Uterus (tissue), 3 donors: ENCODE measurements at regions not wholly inside any gene's neighbourhood (a gene's known extent, or its start where the extent isn't known, plus 50 kb on each side); places are given as distances from the start of the nearest gene placed in this dataset.

Experiments used
- DNase-seq, 2 donors: peaks; one replicate each; pipeline ENCODE4 v3.0.0-alpha.2; 2019 to 2020
- H3K27ac ChIP-seq, 2 donors: fragments of 200-600 bp; sonication (generic); 1 replicate in 1 of 2; 2 replicates in 1 of 2; pipeline ENCODE4 v1.5.1; 2016 to 2018
- H3K27me3 ChIP-seq, 2 donors: fragments of 200-600 bp; sonication (generic); one replicate each; pipeline ENCODE4 v1.5.1; 2018 to 2019; ENCODE audit warnings: control low read depth in 1 of 2
- H3K36me3 ChIP-seq, 2 donors: fragments of 200-600 bp; sonication (generic); one replicate each; pipeline ENCODE4 v1.5.1; 2019; ENCODE audit warnings: control low read depth in 1 of 2
- H3K4me1 ChIP-seq, 2 donors: fragments of 200-600 bp; sonication (generic); one replicate each; pipeline ENCODE4 v1.5.1; 2018 to 2019; ENCODE audit warnings: control low read depth in 1 of 2
- H3K4me3 ChIP-seq, 2 donors: fragments of 200-600 bp; sonication (generic); 1 replicate in 1 of 2; 2 replicates in 1 of 2; pipeline ENCODE4 v1.5.1; 2018 to 2019; ENCODE audit warnings: mild to moderate bottlenecking in 1 of 2
- H3K9me3 ChIP-seq, 2 donors: fragments of 200-600 bp; sonication (generic); one replicate each; pipeline ENCODE4 v1.5.1; 2019; ENCODE audit warnings: control low read depth in 1 of 2
- CTCF ChIP-seq, 4 experiments: fragments of 200-600 bp in 2 of 4; fragments of 450-650 bp in 2 of 4; sonication (generic) in 2 of 4; IDR thresholded peaks; one replicate each; pipeline ENCODE4 v1.5.1; 2016 to 2019; ENCODE audit warnings: antibody characterized with exemption in 4 of 4, mild to moderate bottlenecking in 2 of 4, moderate library complexity in 1 of 4
- POLR2A ChIP-seq, 2 donors: fragments of 450-650 bp; IDR thresholded peaks; one replicate each; pipeline ENCODE4 v1.6.1; 2016; ENCODE audit warnings: antibody characterized with exemption in 2 of 2, mild to moderate bottlenecking in 1 of 2, moderate library complexity in 1 of 2
- intact Hi-C: fragments of 100-400 bp; cut with DNase I; formaldehyde crosslinking; loops from one replicate; pipeline ENCODE4 v1.15.1; 2023; ENCODE audit warnings: low total_unique reads
- donor health status: DM: yes; HTN: yes; CAD: no.

GRCh38 chr4:108544481-108544880 lies 75.9 kb upstream of the RPL34 start:
- no peak for TF ChIP-seq POLR2A (IDR thresholded peaks at IDR 0.05)
- TF ChIP-seq CTCF (IDR thresholded peaks at IDR 0.05), result no peak

GRCh38 chr4:108543359-108543968 lies 76.9 kb upstream of the RPL34 start:
- intact Hi-C loops, result no loop called here

More at GRCh38 chr4:108544481-108544880, 75.9 kb upstream of the RPL34 start:
- no peak overlapping the region for H3K4me3 ChIP-seq
- H3K4me1 ChIP-seq, result no peaks in the 10 kb centered on the region
- no peak for DNase-seq
- no peaks in the 10 kb centered on the region for H3K27me3 ChIP-seq
- intact Hi-C loops, result no loop called here
- H3K27ac ChIP-seq, result no peak overlapping the region
- no peaks in the 10 kb centered on the region for H3K36me3 ChIP-seq
- no peaks in the 10 kb centered on the region for H3K9me3 ChIP-seq

GRCh38 chr4:108540536-108540935 lies 79.8 kb upstream of the RPL34 start:
- Histone ChIP-seq H3K4me1 (no peaks in the 10 kb centered on the region), H3K9me3 (no peaks in the 10 kb centered on the region), H3K4me3 (no peak overlapping the region), H3K27ac (no peak overlapping the region), H3K27me3 (no peaks in the 10 kb centered on the region), H3K36me3 (no peaks in the 10 kb centered on the region)
- intact Hi-C loops, result no loop called here
- DNase-seq, result no peak
- TF ChIP-seq POLR2A (IDR thresholded peaks at IDR 0.05), result no peak
- TF ChIP-seq CTCF (IDR thresholded peaks at IDR 0.05), result no peak

More at GRCh38 chr4:108543359-108543968, 76.9 kb upstream of the RPL34 start:
- TF ChIP-seq CTCF (IDR thresholded peaks at IDR 0.05) (no peak), POLR2A (IDR thresholded peaks at IDR 0.05) (no peak)
- Histone ChIP-seq H3K4me1 (no peaks in the 10 kb centered on the region), H3K27me3 (no peaks in the 10 kb centered on the region), H3K9me3 (no peaks in the 10 kb centered on the region), H3K27ac (no peak overlapping the region), H3K4me3 (no peak overlapping the region), H3K36me3 (no peaks in the 10 kb centered on the region)
- no peak for DNase-seq

GRCh38 chr4:108536577-108536976 lies 83.8 kb upstream of the RPL34 start:
- no peaks in the 10 kb centered on the region for H3K9me3 ChIP-seq
- DNase-seq, result no peak
- H3K4me1 ChIP-seq, result no peaks in the 10 kb centered on the region
- H3K4me3 ChIP-seq, result no peak overlapping the region
- intact Hi-C loops, result no loop called here
- TF ChIP-seq POLR2A (IDR thresholded peaks at IDR 0.05) (no peak), CTCF (IDR thresholded peaks at IDR 0.05) (no peak)
- H3K36me3 ChIP-seq, result no peaks in the 10 kb centered on the region
- no peaks in the 10 kb centered on the region for H3K27me3 ChIP-seq
- H3K27ac ChIP-seq, result no peak overlapping the region

- Histone ChIP-seq H3K9me3 (no peaks in the 10 kb centered on the region), H3K27me3 (no peaks in the 10 kb centered on the region), H3K27ac (peak overlapping the region in 1 of 2 donors; percentile 33), H3K4me1 (no peaks in the 10 kb centered on the region), H3K4me3 (no peak overlapping the region), H3K36me3 (no peaks in the 10 kb centered on the region)
- intact Hi-C loops, result no loop called here
- no peak for DNase-seq
- TF ChIP-seq CTCF (IDR thresholded peaks at IDR 0.05), result no peak
- no peak for TF ChIP-seq POLR2A (IDR thresholded peaks at IDR 0.05)
Measured at GRCh38 chr4:108535757-108536156, 84.6 kb upstream of the RPL34 start.
